Muscle layer of duodenum (tissue), 2 donors: ENCODE measurements at regions not wholly inside any gene's neighbourhood (a gene's known extent, or its start where the extent isn't known, plus 50 kb on each side); places are given as distances from the start of the nearest gene placed in this dataset.

Experiments
- H3K27ac ChIP-seq: one replicate; pipeline ENCODE4 v1.7.0; 2013; ENCODE audit warnings: mild to moderate bottlenecking, low read length
- H3K27me3 ChIP-seq: one replicate; pipeline ENCODE4 v1.7.0; 2013; ENCODE audit warnings: low read depth, mild to moderate bottlenecking, control low read depth, low read length
- H3K36me3 ChIP-seq, 2 donors: one replicate each; pipeline ENCODE4 v1.7.0; 2013; ENCODE audit warnings: low read length in 2 of 2, control low read depth in 1 of 2, mild to moderate bottlenecking in 1 of 2; ENCODE audit not compliant: insufficient read depth in 2 of 2, control insufficient read depth in 1 of 2
- H3K4me1 ChIP-seq, 2 donors: one replicate each; pipeline ENCODE4 v1.7.0; 2013; ENCODE audit warnings: low read length in 2 of 2, mild to moderate bottlenecking in 2 of 2, control low read depth in 1 of 2, moderate library complexity in 1 of 2; ENCODE audit not compliant: insufficient read depth in 2 of 2, control insufficient read depth in 1 of 2
- H3K4me3 ChIP-seq, 2 donors: one replicate each; pipeline ENCODE4 v1.7.0; 2013; ENCODE audit warnings: low read length in 2 of 2, low read depth in 1 of 2, mild to moderate bottlenecking in 1 of 2
- H3K9me3 ChIP-seq, 2 donors: one replicate each; pipeline ENCODE4 v1.7.0; 2013; ENCODE audit warnings: low read length in 2 of 2, control low read depth in 1 of 2, mild to moderate bottlenecking in 1 of 2; ENCODE audit not compliant: control insufficient read depth in 1 of 2
- donor health status: healthy.

DNA sequence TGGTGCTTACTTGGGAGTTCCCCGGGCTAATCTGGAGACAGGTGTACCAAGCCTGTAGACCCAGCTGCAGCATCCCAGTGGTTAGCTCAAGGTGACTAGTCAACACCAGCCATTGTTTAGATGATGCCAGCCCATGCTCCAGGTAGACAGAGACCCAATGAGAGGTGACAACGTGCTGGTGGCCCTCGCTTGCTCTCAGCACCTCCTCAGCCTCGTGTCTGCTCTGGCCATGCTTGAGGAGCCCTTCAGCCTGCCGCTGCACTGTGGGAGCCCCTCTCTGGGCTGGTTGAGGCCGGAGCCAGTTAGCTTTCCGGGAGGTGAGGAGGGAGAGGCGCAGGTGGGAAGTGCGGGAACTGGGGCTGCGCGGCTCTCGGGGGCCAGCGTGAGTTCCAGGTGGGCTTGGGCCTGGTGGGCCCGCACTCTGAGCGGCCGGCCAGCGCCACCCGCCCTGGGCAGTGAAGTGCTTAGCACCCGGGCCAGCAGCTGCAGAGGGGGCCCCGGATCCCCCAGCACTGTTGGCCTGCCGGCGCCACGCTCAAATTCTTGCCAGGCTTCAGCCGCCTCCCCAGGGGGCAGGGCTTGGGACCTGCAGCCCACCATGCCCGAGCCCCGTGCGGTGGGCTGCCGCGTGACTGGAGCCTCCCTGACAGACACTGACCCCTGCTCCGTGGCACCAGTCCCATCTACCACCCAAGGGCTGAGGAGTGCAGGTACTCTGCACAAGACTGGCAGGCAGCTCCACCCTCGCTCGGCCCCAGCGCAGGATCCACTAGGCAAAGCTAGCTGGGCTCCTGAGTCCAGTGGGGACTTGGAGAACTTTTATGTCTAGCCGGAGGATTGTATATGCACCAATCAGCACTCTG, 85.9 kb upstream of the VSTM2B start:
- H3K27me3 ChIP-seq, result no peaks in the 10 kb centered on the region
- H3K27ac ChIP-seq, result no peak overlapping the region
- peaks cover 0 to 20% of the 10 kb centered on the region in 2 donors for H3K9me3 ChIP-seq
- peak overlapping the region in 1 of 2 donors; percentile 19 for H3K4me3 ChIP-seq
- H3K4me1 ChIP-seq, result no peaks in the 10 kb centered on the region
- no peaks in the 10 kb centered on the region for H3K36me3 ChIP-seq

DNA sequence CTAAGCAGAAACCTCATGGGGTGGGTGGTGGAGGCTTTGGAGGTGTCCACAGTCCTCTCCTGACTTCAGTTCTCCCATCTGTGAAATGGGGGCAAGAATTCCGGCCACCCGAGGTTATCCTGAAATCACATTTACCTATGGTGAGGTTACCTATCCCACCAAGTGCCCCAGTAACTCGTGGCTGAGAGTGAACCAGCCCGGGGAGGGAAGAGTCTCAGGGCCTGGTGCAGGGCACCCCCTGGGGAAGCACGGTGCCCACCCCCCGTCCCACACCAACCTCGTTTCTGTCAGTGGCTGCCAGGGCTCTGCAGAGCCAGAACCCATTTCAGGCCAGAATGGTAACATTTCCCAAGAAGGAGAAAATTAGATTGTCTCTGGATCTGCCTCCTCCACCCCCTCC, 83.7 kb upstream of the VSTM2B start:
- Histone ChIP-seq H3K27me3 (no peaks in the 10 kb centered on the region), H3K4me3 (no peak overlapping the region), H3K4me1 (no peaks in the 10 kb centered on the region), H3K36me3 (no peaks in the 10 kb centered on the region), H3K27ac (no peak overlapping the region), H3K9me3 (peaks cover 0 to 20% of the 10 kb centered on the region in 2 donors)

DNA sequence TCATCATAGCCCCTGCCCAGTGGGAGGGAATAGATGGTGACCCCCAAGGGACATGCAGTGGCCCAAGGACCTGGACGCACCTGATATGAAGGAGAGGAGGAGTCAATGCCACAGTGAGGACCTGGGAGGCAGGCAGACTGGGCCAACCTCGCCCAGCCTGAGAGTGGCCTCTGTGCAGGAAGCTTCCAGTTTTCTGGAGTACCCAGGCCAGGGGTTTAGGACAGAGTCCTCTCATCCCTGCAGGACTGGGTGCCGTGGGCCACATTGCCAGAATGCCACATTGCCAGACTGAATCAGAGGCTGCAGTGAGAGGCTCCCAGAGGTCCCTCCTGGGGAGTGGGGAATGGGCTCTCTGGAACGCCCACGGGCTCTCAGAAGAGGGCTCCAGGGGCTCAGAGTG, 82.9 kb upstream of the VSTM2B start:
- H3K4me1 ChIP-seq, result no peaks in the 10 kb centered on the region
- H3K27ac ChIP-seq, result no peak overlapping the region
- H3K9me3 ChIP-seq, result peaks cover 0 to 19% of the 10 kb centered on the region in 2 donors
- H3K4me3 ChIP-seq, result no peak overlapping the region
- no peaks in the 10 kb centered on the region for H3K36me3 ChIP-seq
- H3K27me3 ChIP-seq, result no peaks in the 10 kb centered on the region

DNA sequence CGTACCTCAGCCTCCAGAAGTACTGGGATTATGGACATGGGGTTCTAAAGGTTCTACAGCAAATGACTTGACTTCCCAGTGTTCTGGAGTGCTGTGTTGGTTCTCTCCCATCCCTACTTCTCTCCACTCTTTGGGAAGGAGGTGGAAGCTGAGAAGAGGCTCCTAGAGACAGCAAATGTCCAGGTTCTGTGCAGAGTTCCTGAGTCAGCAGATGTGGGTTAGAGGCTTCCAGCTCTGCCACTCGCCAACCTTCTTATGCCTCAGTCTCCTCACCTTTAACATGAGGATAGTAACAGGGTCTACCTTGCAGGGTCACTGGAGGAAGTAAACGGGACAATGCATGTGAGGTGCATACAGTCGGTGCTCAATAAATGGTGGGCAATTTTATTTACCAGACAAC, 80.5 kb upstream of the VSTM2B start:
- no peaks in the 10 kb centered on the region for H3K27me3 ChIP-seq
- H3K4me3 ChIP-seq, result no peak overlapping the region
- no peaks in the 10 kb centered on the region for H3K4me1 ChIP-seq
- peaks cover 0 to 3% of the 10 kb centered on the region in 2 donors for H3K9me3 ChIP-seq
- H3K27ac ChIP-seq, result no peak overlapping the region
- no peaks in the 10 kb centered on the region for H3K36me3 ChIP-seq

DNA sequence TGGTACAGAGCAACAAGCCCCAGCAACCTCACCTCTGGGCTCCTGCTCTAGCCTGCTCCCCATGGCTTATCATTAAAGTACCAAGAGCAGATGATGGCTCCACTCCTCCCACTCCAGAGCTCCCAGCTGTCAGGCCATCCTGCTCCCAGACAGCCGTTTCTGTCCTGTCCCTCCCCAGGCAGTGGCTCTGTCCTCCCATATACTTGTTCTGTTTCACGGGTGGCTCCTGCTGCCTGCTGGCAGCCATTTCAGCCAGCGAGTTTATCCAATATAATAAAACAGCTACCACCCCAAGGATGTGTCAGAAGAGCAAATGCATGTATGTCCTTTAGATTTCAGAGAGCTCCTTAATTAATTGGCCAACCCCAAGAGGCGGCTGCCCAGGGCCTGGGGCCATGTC, 79.4 kb upstream of the VSTM2B start:
- Histone ChIP-seq H3K27me3 (no peaks in the 10 kb centered on the region), H3K4me1 (no peaks in the 10 kb centered on the region), H3K36me3 (no peaks in the 10 kb centered on the region), H3K27ac (no peak overlapping the region), H3K9me3 (no peaks in the 10 kb centered on the region), H3K4me3 (no peak overlapping the region)

DNA sequence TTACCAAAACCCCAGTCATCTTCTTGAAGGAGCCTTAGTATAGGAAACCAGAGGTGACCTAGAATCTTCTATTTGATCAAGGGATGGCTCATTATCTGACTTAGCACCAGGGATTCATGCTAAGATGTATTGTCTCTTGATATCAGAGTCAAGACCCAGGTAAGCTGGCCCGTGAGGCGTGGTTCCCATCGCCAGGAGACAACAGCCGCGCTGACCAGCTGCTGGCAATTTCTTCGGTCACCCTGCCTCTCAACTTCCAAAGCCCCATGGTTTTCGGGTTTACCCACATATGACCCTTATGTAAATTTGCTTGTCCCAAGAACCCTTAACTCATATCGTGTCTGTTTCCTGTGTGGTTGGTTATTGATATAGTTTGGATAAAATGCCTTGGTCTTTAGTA, 77.7 kb upstream of the VSTM2B start:
- H3K27me3 ChIP-seq, result no peaks in the 10 kb centered on the region
- H3K9me3 ChIP-seq, result no peaks in the 10 kb centered on the region
- H3K4me3 ChIP-seq, result no peak overlapping the region
- no peak overlapping the region for H3K27ac ChIP-seq
- H3K4me1 ChIP-seq, result no peaks in the 10 kb centered on the region
- H3K36me3 ChIP-seq, result no peaks in the 10 kb centered on the region

DNA sequence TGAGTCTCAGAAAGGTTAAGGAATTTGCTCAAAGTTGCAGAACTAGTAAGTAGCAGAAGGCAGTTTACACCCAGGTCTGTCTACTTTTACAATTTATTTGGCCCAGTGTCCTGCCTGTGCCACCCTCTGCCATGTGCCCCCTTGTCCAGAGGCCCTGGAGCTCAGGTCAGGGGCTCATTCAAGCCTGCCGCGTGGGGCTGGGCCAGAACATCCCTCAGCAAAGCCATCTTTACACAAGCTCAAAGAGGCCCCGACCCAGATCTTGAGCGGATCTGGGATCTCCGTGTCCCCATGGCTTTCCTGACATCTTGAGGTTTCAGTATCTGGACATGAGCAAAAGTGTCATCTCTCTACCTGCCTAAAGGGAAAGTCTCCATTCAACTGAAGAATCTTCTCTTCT, 76.4 kb upstream of the VSTM2B start:
- H3K4me3 ChIP-seq, result no peak overlapping the region
- no peaks in the 10 kb centered on the region for H3K9me3 ChIP-seq
- H3K27me3 ChIP-seq, result no peaks in the 10 kb centered on the region
- H3K4me1 ChIP-seq, result no peaks in the 10 kb centered on the region
- no peaks in the 10 kb centered on the region for H3K36me3 ChIP-seq
- no peak overlapping the region for H3K27ac ChIP-seq

DNA sequence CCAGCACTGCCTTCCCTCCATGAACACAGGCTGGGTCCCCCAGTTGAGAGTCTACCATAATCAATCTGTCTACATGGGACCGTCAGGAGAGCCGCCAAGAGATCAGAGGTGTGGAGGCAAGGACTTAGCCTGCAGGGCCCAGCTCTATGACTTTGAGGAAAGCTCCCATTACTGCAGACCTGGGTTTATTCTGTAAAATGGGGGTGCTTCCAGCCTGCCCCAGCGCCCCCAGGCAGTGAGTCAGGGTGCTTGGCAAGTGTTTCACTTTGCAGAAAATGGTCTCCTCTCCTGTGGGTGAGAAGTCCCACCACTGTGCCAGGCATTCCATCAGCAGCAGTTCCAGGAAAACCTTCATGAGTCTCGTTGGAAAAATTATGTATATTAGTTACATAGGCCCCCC, 75.5 kb upstream of the VSTM2B start:
- no peaks in the 10 kb centered on the region for H3K27me3 ChIP-seq
- H3K4me3 ChIP-seq, result no peak overlapping the region

DNA sequence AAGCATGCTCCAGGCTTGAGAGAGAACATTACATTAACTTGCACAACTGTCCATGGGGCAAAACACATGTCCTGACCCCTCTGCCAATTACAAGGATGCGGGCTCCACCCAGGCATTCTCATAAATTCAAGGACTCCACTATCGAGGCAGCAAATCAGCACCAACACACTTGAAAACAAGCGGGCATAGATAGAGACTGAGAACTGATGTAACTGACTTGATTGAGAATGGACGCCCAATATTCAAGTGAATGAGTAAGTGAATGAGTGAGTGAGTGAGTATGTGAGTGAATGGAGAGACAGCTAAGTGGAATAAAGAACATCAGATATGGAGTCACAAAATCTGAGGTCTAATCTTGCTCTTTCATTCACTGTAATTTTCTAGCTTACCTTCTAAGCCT, 75.0 kb upstream of the VSTM2B start:
- H3K9me3 ChIP-seq, result no peaks in the 10 kb centered on the region

More for the DNA sequence above, 75.5 kb upstream of the VSTM2B start:
- no peak overlapping the region for H3K27ac ChIP-seq
- no peaks in the 10 kb centered on the region for H3K36me3 ChIP-seq
- H3K4me1 ChIP-seq, result no peaks in the 10 kb centered on the region
- H3K9me3 ChIP-seq, result no peaks in the 10 kb centered on the region

DNA sequence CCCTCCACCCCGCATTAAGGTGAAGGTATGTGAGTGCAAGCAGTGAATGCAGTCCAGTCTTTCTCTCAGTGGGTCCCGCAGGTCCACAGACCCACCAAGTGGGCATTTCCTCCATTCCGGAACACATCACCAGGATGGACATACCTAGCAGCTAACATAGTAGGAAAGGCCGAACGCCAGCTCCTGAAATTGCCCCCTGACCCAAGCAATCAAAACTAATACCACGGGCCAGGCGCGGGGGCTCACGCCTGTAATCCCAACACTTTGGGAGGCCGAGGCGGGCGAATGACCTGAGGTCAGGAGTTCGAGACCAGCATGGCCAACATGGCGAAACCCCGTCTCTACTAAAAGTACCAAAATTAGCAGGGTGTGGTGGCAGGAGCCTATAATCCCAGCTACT, 71.7 kb upstream of the VSTM2B start:
- H3K27ac ChIP-seq, result no peak overlapping the region
- H3K36me3 ChIP-seq, result no peaks in the 10 kb centered on the region

More for the DNA sequence above, 75.0 kb upstream of the VSTM2B start:
- H3K27me3 ChIP-seq, result no peaks in the 10 kb centered on the region
- H3K36me3 ChIP-seq, result no peaks in the 10 kb centered on the region
- no peak overlapping the region for H3K4me3 ChIP-seq
- H3K27ac ChIP-seq, result no peak overlapping the region
- H3K4me1 ChIP-seq, result no peaks in the 10 kb centered on the region

DNA sequence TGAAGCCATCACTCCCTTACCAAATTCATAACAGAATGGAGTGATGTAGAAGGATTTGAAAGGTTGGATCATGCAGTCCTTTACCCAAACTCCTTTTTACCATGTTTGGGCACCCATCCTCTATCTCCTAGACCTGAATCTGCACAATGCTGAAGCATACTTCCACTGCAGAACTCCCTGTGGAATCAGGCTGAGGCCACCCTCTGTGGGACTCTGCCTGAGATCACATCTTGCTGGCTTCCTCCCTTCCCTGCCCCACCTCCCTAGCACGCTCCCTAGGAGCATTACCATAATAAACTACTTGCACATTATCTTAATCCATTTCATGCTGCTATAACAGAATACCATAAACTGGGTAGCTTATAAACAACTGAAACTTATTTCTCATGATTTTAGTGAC, 68.4 kb upstream of the VSTM2B start:
- H3K27ac ChIP-seq, result no peak overlapping the region
- H3K4me1 ChIP-seq, result no peaks in the 10 kb centered on the region
- H3K36me3 ChIP-seq, result no peaks in the 10 kb centered on the region
- H3K27me3 ChIP-seq, result no peaks in the 10 kb centered on the region
- H3K4me3 ChIP-seq, result no peak overlapping the region
- peaks cover 0 to 15% of the 10 kb centered on the region in 2 donors for H3K9me3 ChIP-seq

More for the DNA sequence above, 71.7 kb upstream of the VSTM2B start:
- Histone ChIP-seq H3K27me3 (no peaks in the 10 kb centered on the region), H3K9me3 (peaks cover 0 to 15% of the 10 kb centered on the region in 2 donors), H3K4me3 (no peak overlapping the region), H3K4me1 (no peaks in the 10 kb centered on the region)
